Breast epithelium (tissue), 4 donors: ENCODE measurements at regions not wholly inside any gene's neighbourhood (a gene's known extent, or its start where the extent isn't known, plus 50 kb on each side); places are given as distances from the start of the nearest gene placed in this dataset.

Source experiments
- DNase-seq, 2 donors: peaks; one replicate each; pipeline ENCODE4 v3.0.0-alpha.2; 2019; ENCODE audit warnings: low spot score in 2 of 2
- H3K27ac ChIP-seq, 2 donors: fragments of 200-600 bp; sonication (generic) in 1 of 2; one replicate each; pipeline ENCODE4 v1.5.1; 2016 to 2019; ENCODE audit warnings: mild to moderate bottlenecking in 1 of 2
- H3K27me3 ChIP-seq, 2 donors: fragments of 200-600 bp; sonication (generic) in 1 of 2; one replicate each; pipeline versions ENCODE4 v1.5.1 to v1.6.0; 2017 to 2019; ENCODE audit warnings: control low read depth in 1 of 2, mild to moderate bottlenecking in 1 of 2
- H3K36me3 ChIP-seq: fragments of 200-600 bp; one replicate; pipeline ENCODE4 v1.5.1; 2019
- H3K4me1 ChIP-seq, 2 donors: fragments of 200-600 bp; sonication (generic); one replicate each; pipeline ENCODE4 v1.5.1; 2016 to 2019; ENCODE audit warnings: control low read depth in 1 of 2
- H3K4me3 ChIP-seq, 3 donors: fragments of 200-600 bp; sonication (generic); 1 replicate in 2 of 3; 2 replicates in 1 of 3; pipeline ENCODE4 v1.5.1; 2016 to 2019; ENCODE audit warnings: mild to moderate bottlenecking in 3 of 3, moderate library complexity in 2 of 3
- H3K9me3 ChIP-seq, 2 donors: fragments of 200-600 bp; sonication (generic) in 1 of 2; one replicate each; pipeline ENCODE4 v1.5.1; 2016 to 2019; ENCODE audit warnings: control low read depth in 1 of 2
- POLR2A ChIP-seq: fragments of 450-650 bp; IDR thresholded peaks from one replicate; pipeline ENCODE4 v1.6.1; 2016; ENCODE audit warnings: antibody characterized with exemption, mild to moderate bottlenecking, moderate library complexity
- POLR2AphosphoS5 ChIP-seq, 3 donors: sonication (generic); formaldehyde crosslinking; IDR thresholded peaks; one replicate each; pipeline ENCODE4 v1.6.1; 2017; ENCODE audit warnings: antibody characterized with exemption in 3 of 3
- intact Hi-C: fragments of 100-400 bp; cut with DNase I; formaldehyde crosslinking; loops from one replicate; pipeline ENCODE4 v1.15.1; 2023; ENCODE audit warnings: low total_unique reads
- TF ChIP-seq, protein P1 (sequence below), 3 donors: fragments of 450-650 bp; IDR thresholded peaks; one replicate each; pipeline ENCODE4 v1.5.1; 2016 to 2017; ENCODE audit warnings: antibody characterized with exemption in 3 of 3, mild to moderate bottlenecking in 3 of 3, moderate library complexity in 3 of 3

DNA sequence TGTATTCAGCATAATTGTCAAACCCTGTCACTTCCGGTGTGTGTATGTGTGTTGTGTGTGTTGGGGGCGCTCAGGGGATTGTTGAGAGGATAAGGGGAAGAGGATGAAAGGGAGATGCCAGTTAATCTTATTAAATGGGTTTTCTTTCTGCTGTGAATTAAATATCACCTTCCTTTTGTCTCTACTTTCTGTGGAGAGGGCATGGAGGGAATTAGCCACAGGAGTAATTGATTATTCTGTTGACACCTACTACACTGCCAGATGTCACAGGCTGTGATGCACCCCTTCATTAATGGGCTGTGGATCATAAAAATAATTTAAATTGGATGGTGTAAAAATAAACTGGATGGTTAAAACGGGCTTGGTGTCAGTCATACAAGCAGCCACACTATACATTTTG lies 311.9 kb downstream of the MDFIC start:
- Histone ChIP-seq H3K9me3 (peaks cover 0 to 5% of the 10 kb centered on the region in 2 donors), H3K27me3 (no peaks in the 10 kb centered on the region), H3K4me1 (no peaks in the 10 kb centered on the region), H3K36me3 (no peaks in the 10 kb centered on the region), H3K27ac (no peak overlapping the region), H3K4me3 (no peak overlapping the region)
- TF ChIP-seq, protein P1, sequence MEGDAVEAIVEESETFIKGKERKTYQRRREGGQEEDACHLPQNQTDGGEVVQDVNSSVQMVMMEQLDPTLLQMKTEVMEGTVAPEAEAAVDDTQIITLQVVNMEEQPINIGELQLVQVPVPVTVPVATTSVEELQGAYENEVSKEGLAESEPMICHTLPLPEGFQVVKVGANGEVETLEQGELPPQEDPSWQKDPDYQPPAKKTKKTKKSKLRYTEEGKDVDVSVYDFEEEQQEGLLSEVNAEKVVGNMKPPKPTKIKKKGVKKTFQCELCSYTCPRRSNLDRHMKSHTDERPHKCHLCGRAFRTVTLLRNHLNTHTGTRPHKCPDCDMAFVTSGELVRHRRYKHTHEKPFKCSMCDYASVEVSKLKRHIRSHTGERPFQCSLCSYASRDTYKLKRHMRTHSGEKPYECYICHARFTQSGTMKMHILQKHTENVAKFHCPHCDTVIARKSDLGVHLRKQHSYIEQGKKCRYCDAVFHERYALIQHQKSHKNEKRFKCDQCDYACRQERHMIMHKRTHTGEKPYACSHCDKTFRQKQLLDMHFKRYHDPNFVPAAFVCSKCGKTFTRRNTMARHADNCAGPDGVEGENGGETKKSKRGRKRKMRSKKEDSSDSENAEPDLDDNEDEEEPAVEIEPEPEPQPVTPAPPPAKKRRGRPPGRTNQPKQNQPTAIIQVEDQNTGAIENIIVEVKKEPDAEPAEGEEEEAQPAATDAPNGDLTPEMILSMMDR (IDR thresholded peaks at IDR 0.05), result no peak
- TF ChIP-seq POLR2A (no peak), POLR2AphosphoS5 (IDR thresholded peaks at IDR 0.05) (no peak)
- DNase-seq, result no peak
- intact Hi-C loops, result no loop called here

DNA sequence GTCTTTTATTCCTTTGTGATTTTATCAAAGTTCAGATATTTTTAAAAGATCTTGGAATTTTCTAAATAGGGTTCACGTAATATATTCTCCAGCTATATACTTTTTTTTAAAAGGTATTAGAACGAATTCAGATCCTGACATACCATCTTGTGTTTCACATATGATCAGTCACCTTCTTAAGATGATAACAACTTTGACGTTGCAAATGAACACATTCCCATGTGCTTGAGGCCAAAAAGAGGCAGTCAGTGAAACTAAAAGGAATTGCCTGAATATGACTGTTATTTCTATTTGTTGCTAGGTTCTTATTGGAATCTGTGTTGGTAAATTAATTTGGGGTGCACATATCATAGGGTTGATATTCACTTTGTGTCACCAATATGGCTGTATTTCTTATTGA lies 310.1 kb downstream of the MDFIC start:
- no peak for DNase-seq
- no peaks in the 10 kb centered on the region for H3K36me3 ChIP-seq
- no peak overlapping the region for H3K27ac ChIP-seq
- no peaks in the 10 kb centered on the region for H3K27me3 ChIP-seq
- TF ChIP-seq POLR2A (no peak), POLR2AphosphoS5 (IDR thresholded peaks at IDR 0.05) (no peak)
- TF ChIP-seq, protein P1 (IDR thresholded peaks at IDR 0.05), result no peak
- H3K4me3 ChIP-seq, result no peak overlapping the region
- intact Hi-C loops, result no loop called here
- H3K4me1 ChIP-seq, result no peaks in the 10 kb centered on the region
- H3K9me3 ChIP-seq, result peaks cover 0 to 5% of the 10 kb centered on the region in 2 donors

DNA sequence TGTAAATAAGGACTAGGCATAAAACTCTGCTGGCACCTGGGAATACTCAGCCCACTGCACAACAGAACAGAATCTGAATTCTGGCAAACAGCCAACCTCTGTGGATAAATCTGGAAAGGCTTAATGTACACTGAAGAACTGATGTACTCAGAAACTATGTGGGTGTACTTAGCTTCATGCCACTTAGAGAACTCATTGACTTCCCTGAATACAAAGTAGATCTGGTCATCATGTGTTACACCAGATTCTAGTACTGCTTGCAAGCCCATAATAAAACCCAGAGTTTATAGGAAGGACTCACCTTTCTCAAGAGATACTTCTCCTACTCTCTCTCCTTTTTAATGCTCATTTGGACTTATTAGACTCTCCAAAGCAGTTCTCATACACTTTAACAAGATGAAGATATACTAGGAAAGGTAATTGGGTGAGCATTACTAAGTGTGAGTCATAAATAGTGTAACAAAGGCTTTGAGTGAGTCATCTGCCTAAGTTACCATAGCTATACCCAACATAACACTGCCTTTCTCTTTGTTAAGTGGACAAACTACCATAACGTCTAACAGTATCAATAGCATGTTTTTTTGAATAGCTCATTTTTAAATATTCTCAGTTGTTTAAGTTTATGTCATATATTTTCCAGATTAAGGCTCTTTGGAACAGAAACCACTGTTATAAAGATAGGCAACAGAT lies 309.1 kb downstream of the MDFIC start:
- TF ChIP-seq, protein P1 (IDR thresholded peaks at IDR 0.05), result no peak
- no peak for TF ChIP-seq POLR2AphosphoS5 (IDR thresholded peaks at IDR 0.05)
- no peak for TF ChIP-seq POLR2A
- Histone ChIP-seq H3K9me3 (peaks cover 0 to 5% of the 10 kb centered on the region in 2 donors), H3K27ac (no peak overlapping the region), H3K27me3 (no peaks in the 10 kb centered on the region), H3K4me3 (no peak overlapping the region), H3K4me1 (no peaks in the 10 kb centered on the region), H3K36me3 (no peaks in the 10 kb centered on the region)
- DNase-seq, result no peak
- intact Hi-C loops, result no loop called here

DNA sequence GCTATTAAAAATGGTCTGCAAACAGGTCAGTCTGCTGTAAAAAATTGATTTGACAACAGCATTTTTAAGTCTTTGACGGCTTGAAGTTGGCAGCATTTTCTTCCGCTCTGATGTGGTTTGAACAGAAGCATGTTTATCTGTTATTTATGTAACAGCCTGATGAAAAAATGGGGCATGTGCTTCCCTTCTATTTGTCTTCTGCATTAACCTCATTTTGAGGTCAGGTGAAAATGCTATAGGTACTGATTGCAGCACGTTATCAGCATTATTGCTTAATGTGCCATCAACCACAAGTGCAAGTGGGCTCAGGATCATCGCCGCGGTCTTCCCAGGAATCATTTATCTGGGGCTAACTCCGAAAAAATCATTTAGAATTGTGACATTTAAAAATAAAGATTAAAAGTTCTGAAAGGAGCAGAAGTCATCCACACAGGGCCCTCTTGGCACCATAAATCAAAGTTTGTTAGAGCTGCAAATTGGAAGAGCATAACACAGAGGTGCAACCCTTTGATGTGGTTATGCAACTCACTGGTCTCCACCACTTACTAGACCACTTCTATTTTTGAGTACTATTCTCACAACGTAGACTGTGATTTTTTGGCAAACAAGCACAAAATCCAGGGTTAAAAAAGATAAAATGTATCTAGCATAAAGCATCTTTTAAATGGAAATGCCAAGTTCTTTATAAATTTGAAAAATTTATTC lies 307.7 kb downstream of the MDFIC start:
- intact Hi-C loops, result no loop called here
- Histone ChIP-seq H3K27ac (no peak overlapping the region), H3K27me3 (no peaks in the 10 kb centered on the region)

More for the DNA sequence above, 307.7 kb downstream of the MDFIC start:
- no peaks in the 10 kb centered on the region for H3K36me3 ChIP-seq
- no peak for DNase-seq
- no peaks in the 10 kb centered on the region for H3K4me1 ChIP-seq
- no peak overlapping the region for H3K4me3 ChIP-seq
- no peaks in the 10 kb centered on the region for H3K9me3 ChIP-seq
- TF ChIP-seq, protein P1 (IDR thresholded peaks at IDR 0.05), result no peak
- TF ChIP-seq POLR2A (no peak), POLR2AphosphoS5 (IDR thresholded peaks at IDR 0.05) (no peak)
